CD4-positive, alpha-beta T cell (primary cell): ENCODE measurements at regions not wholly inside any gene's neighbourhood (a gene's known extent, or its start where the extent isn't known, plus 50 kb on each side); places are given as distances from the start of the nearest gene placed in this dataset.

ENCODE experiments used
- ATAC-seq: fragments of 200-7000 bp; cut with Tn5 transposase; one replicate; pipeline ENCODE4 v1.10.0; 2022; ENCODE audit warnings: mild to moderate bottlenecking; ENCODE audit not compliant: poor library complexity
- CTCF ChIA-PET: fragments of 350-600 bp; sonication (Branson Sonifier 250); formaldehyde crosslinking; loops from one replicate; lab custom pipeline; 2021; ENCODE audit warnings: antibody characterized with exemption, inconsistent platforms; lab: Charles Lee
- POLR2A ChIA-PET: fragments of 350-600 bp; sonication (Branson Sonifier 250); formaldehyde crosslinking; loops from one replicate; lab custom pipeline; 2021; ENCODE audit warnings: antibody characterized with exemption, inconsistent platforms; lab: Charles Lee
- DNase-seq, 14 experiments: peaks; one replicate each; pipeline ENCODE4 v3.0.0-alpha.2; 2013 to 2020; ENCODE audit warnings: mixed read lengths in 2 of 14
- H3K27ac ChIP-seq, 2 donors: one replicate each; pipeline versions ENCODE4 v1.5.1 to v1.7.0; 2013; ENCODE audit warnings: low read length in 2 of 2, low read depth in 1 of 2, mild to moderate bottlenecking in 1 of 2
- H3K27me3 ChIP-seq, 2 experiments: 1 replicate in 1 of 2; 2 replicates in 1 of 2; pipeline versions ENCODE4 v1.6.1 to v1.7.0; 2013; ENCODE audit warnings: low read length in 2 of 2, control low read depth in 1 of 2, mild to moderate bottlenecking in 1 of 2, moderate library complexity in 1 of 2; ENCODE audit not compliant: insufficient read depth in 2 of 2, control insufficient read depth in 1 of 2
- H3K36me3 ChIP-seq: one replicate; pipeline ENCODE4 v1.6.1; 2013; ENCODE audit warnings: low read length, control low read depth; ENCODE audit not compliant: insufficient read depth
- H3K4me1 ChIP-seq: one replicate; pipeline ENCODE4 v1.6.1; 2013; ENCODE audit warnings: low read length, control low read depth; ENCODE audit not compliant: insufficient read depth
- H3K4me3 ChIP-seq: one replicate; pipeline ENCODE4 v1.5.1; 2013; ENCODE audit warnings: mild to moderate bottlenecking, low read length, moderate library complexity
- H3K9me3 ChIP-seq, 2 experiments: 1 replicate in 1 of 2; 2 replicates in 1 of 2; pipeline versions ENCODE4 v1.6.1 to v1.7.0; 2013; ENCODE audit warnings: low read length in 2 of 2, mild to moderate bottlenecking in 2 of 2, control low read depth in 1 of 2, moderate library complexity in 1 of 2; ENCODE audit not compliant: control insufficient read depth in 1 of 2, insufficient read depth in 1 of 2
- H3K27ac Mint-ChIP-seq: one replicate; pipeline ENCODE4 v1.8.0; 2020; ENCODE audit warnings: mixed read lengths
- H3K27me3 Mint-ChIP-seq: one replicate; pipeline ENCODE4 v1.8.0; 2021; ENCODE audit warnings: mixed read lengths
- H3K36me3 Mint-ChIP-seq: one replicate; pipeline ENCODE4 v1.8.0; 2021; ENCODE audit warnings: low read depth, mixed read lengths
- H3K4me1 Mint-ChIP-seq: one replicate; pipeline ENCODE4 v1.8.0; 2021; ENCODE audit warnings: low read depth, mixed read lengths
- H3K4me3 Mint-ChIP-seq: one replicate; pipeline ENCODE4 v1.8.0; 2020; ENCODE audit warnings: mild to moderate bottlenecking, mixed read lengths
- H3K9me3 Mint-ChIP-seq: one replicate; pipeline ENCODE4 v1.8.0; 2020; ENCODE audit warnings: mixed read lengths
- intact Hi-C, 2 experiments: fragments of 100-400 bp; cut with DNase I in 1 of 2; cut with micrococcal nuclease in 1 of 2; formaldehyde crosslinking; loops; one replicate each; pipeline versions ENCODE4 v1.15.1 to v1.9.0; 2023 to 2025; cut with DNase I, micrococcal nuclease
- TF ChIP-seq, protein P1 (sequence below): fragments of 200-600 bp; IDR thresholded peaks from one replicate; pipeline ENCODE4 v1.8.0; 2022; ENCODE audit warnings: antibody characterized with exemption, mild to moderate bottlenecking

DNA sequence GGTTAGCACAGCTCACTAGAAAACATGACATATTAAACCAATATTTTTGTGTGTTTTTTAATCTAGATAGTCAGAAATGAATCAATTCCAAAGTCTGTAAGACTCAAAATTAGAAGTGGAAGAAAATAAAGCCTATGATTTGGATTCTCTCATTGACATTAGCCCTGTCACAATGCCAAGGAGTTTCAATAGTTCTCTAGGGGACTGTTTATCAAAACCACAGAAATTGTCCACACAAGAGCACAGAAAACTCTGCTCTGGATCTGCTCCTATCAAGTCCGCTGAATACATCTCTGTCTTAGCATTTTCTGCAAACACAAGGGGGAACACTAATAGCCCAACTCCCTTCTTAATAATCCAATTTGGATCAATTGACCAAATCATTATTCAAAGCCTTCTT, 152.0 kb downstream of the HS3ST3B1 start:
- no peak for ATAC-seq
- ChIA-PET POLR2A (no interaction called here), CTCF (no interaction called here)
- Mint-ChIP-seq H3K27me3 (no peaks in the 10 kb centered on the region), H3K27ac (no peak overlapping the region), H3K9me3 (no peaks in the 10 kb centered on the region), H3K4me3 (no peak overlapping the region), H3K4me1 (no peaks in the 10 kb centered on the region), H3K36me3 (no peaks in the 10 kb centered on the region)
- intact Hi-C loops, result no loop called here
- TF ChIP-seq, protein P1, sequence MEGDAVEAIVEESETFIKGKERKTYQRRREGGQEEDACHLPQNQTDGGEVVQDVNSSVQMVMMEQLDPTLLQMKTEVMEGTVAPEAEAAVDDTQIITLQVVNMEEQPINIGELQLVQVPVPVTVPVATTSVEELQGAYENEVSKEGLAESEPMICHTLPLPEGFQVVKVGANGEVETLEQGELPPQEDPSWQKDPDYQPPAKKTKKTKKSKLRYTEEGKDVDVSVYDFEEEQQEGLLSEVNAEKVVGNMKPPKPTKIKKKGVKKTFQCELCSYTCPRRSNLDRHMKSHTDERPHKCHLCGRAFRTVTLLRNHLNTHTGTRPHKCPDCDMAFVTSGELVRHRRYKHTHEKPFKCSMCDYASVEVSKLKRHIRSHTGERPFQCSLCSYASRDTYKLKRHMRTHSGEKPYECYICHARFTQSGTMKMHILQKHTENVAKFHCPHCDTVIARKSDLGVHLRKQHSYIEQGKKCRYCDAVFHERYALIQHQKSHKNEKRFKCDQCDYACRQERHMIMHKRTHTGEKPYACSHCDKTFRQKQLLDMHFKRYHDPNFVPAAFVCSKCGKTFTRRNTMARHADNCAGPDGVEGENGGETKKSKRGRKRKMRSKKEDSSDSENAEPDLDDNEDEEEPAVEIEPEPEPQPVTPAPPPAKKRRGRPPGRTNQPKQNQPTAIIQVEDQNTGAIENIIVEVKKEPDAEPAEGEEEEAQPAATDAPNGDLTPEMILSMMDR, result no peak
- Histone ChIP-seq H3K27ac (no peak overlapping the region), H3K4me1 (no peaks in the 10 kb centered on the region), H3K4me3 (no peak overlapping the region), H3K9me3 (no peaks in the 10 kb centered on the region), H3K36me3 (no peaks in the 10 kb centered on the region), H3K27me3 (no peaks in the 10 kb centered on the region)
- no peak for DNase-seq

DNA sequence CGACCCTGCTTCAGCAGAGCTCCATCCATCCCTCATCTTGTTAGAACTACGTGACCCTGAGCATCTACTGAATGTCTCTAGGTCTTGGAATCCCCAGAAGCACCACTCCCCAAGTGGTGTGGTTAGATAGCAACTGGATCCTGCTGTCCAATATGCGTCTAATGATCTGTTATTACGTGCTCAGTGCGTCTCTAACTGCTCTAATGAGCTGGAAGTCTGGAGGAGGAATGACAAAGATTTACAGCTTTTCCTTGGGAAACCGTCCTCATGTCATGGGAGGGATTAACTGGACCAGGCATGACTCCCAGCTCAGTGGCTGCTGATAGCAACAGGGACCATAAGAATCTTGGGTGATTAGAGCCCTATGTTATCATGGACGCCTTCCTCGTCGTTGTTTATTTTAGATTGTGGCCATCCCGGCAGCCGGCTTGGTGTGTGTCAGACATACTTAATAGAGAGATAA, 150.9 kb downstream of the HS3ST3B1 start:
- no peaks in the 10 kb centered on the region for H3K36me3 ChIP-seq
- ATAC-seq (no peak), DNase-seq (no peak)
- H3K27ac Mint-ChIP-seq, result no peak overlapping the region
- intact Hi-C loops, result no loop called here
- no peaks in the 10 kb centered on the region for H3K4me1 Mint-ChIP-seq
- no peaks in the 10 kb centered on the region for H3K27me3 Mint-ChIP-seq
- H3K9me3 ChIP-seq, result no peaks in the 10 kb centered on the region
- H3K4me3 Mint-ChIP-seq, result no peak overlapping the region
- CTCF ChIA-PET, result no interaction called here
- H3K9me3 Mint-ChIP-seq, result no peaks in the 10 kb centered on the region
- no peaks in the 10 kb centered on the region for H3K36me3 Mint-ChIP-seq
- no peak overlapping the region for H3K4me3 ChIP-seq
- TF ChIP-seq, protein P1, result no peak
- no peaks in the 10 kb centered on the region for H3K4me1 ChIP-seq
- POLR2A ChIA-PET, result no interaction called here
- H3K27me3 ChIP-seq, result no peaks in the 10 kb centered on the region
- no peak overlapping the region for H3K27ac ChIP-seq

DNA sequence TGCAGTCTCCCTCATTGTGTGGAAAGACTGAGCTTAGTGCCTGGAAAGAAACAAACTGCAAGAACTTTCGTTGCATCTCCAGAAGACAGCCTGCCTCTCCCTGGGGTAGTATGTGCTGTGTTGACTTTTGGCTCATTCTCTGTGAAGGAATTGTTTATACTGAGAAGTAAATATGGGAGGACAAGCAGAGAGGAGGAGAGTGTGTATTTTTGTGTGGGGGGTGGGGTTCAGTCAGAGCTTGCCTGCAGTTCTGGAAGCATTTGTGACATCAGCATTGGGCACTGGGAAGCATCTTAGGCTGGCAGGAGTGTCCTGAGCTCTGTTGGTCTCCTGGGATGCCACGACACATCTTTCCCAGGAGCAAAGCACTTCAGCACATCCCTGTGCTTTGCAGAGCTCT, 147.9 kb downstream of the HS3ST3B1 start:
- Mint-ChIP-seq H3K27me3 (no peaks in the 10 kb centered on the region), H3K9me3 (no peaks in the 10 kb centered on the region), H3K4me1 (no peaks in the 10 kb centered on the region), H3K36me3 (no peaks in the 10 kb centered on the region), H3K27ac (no peak overlapping the region), H3K4me3 (no peak overlapping the region)
- ATAC-seq (no peak), DNase-seq (no peak)
- no peaks in the 10 kb centered on the region for H3K36me3 ChIP-seq
- no peaks in the 10 kb centered on the region for H3K4me1 ChIP-seq
- H3K9me3 ChIP-seq, result no peaks in the 10 kb centered on the region
- CTCF ChIA-PET, result no interaction called here
- H3K27ac ChIP-seq, result no peak overlapping the region
- POLR2A ChIA-PET, result no interaction called here
- H3K4me3 ChIP-seq, result no peak overlapping the region
- intact Hi-C loops, result no loop called here
- no peaks in the 10 kb centered on the region for H3K27me3 ChIP-seq
- TF ChIP-seq, protein P1, result no peak
